NCI-H524 treated with DMSO at 0.1 percent for 48 hours (cell line): ENCODE measurements at regions not wholly inside any gene's neighbourhood (a gene's known extent, or its start where the extent isn't known, plus 50 kb on each side); places are given as distances from the start of the nearest gene placed in this dataset.
"Not testable (repeated sequence)": the region's sequence is repeated elsewhere in the genome, so short reads cannot be mapped to it uniquely, and the experiment has no call there.

ENCODE experiments used
- DNase-seq: peaks from one replicate; lab custom pipeline; 2025; lab: John Stamatoyannopoulos, UW

DNA sequence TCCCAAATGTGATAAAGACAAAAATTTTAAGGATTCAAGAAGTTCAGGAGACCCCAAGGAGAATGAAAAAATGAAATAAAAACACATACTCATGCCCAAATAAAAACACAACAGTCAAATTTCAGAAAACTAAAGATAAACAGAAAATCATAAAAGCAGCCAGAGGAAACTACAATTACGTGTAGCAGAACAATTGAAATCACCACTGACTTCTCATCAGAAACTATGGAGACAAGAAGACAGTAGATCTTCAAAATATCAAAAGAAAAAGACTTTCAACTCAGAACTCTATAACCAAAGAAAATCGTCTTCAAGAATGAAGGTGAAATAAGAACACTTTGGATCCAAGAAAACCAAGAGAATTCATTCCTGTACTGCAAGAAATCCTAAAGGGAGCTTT is 54.9 kb downstream of the DIO3 start:
- DNase-seq: no peak

GRCh38 chr14:101619484-101619883 is 58.2 kb downstream of the DIO3 start:
- DNase-seq: no peak

GRCh38 chr14:101620031-101620788 is 58.9 kb downstream of the DIO3 start:
- DNase-seq: no peak

GRCh38 chr14:101620821-101621785 is 59.8 kb downstream of the DIO3 start:
- no peak for DNase-seq

GRCh38 chr14:101622251-101623076 is 61.2 kb downstream of the DIO3 start:
- no peak for DNase-seq

DNA sequence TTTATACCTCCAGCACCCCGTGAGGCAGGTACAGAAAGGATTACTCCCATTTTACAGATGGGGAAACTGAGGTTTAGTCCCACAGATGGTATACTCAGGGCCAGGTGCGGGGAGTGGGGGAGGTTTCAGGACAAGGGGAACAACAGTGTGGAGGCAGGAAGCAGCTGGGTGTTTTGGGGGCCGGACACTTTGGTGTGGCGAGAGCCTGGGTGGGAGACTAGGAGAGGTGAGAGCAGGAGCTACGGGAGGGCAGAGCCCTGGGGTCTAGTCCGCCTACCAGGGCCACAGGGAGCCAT is 61.7 kb downstream of the DIO3 start:
- DNase-seq: no peak

GRCh38 chr14:101623685-101624444 is 62.6 kb downstream of the DIO3 start:
- no peak for DNase-seq

GRCh38 chr14:101624536-101624935 is 63.2 kb downstream of the DIO3 start:
- no peak for DNase-seq

GRCh38 chr14:101625336-101626097 is 64.2 kb downstream of the DIO3 start:
- no peak for DNase-seq

- DNase-seq: no peak
These were observed 65.0 kb downstream of the DIO3 start for GRCh38 chr14:101626331-101626730.

DNA sequence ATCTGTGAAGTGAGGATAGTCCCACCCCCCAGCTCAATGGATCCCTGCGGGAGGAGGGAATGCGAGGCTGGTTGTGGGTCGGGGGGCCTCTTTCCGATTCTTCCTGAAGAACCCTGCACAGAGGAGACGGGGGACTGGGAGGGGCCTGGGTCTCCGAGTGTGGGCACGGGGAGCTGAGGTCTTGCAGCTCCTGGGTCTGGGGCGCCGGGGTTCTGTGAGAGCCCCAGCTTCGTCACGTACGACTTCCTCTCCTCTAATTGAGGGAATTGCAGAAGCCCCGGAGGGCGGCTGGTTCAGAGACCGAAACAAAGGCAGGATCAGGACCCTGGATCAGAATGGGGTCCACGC is 66.6 kb downstream of the DIO3 start:
- no peak for DNase-seq

DNA sequence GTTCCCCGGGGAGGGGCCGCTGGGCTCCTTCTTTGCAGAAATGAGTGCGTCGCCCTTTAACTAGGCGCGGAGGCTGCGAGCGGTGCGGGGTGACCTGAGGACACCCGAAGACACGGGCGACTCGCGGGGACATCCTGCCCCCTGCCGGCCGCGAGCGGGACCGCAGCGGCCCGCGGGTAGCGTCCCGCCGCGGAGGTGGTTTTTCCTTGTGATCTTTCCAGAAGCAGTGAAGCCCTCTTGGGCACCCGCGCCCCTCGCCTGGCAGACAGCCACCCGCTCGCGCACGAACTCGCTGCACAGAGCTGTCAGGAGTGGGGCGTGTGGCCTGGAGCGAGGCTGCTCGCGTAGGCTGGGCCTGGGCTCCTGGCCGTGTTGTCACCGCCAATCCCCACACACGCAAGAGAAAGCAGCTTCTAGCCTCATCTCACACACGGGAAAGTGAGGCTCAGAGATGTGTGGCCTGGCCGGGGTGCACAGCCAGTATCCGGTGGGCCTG is 67.2 kb downstream of the DIO3 start:
- DNase-seq: peak; percentile 4

- no peak for DNase-seq
These were observed 67.7 kb downstream of the DIO3 start for GRCh38 chr14:101628975-101629374.

DNA sequence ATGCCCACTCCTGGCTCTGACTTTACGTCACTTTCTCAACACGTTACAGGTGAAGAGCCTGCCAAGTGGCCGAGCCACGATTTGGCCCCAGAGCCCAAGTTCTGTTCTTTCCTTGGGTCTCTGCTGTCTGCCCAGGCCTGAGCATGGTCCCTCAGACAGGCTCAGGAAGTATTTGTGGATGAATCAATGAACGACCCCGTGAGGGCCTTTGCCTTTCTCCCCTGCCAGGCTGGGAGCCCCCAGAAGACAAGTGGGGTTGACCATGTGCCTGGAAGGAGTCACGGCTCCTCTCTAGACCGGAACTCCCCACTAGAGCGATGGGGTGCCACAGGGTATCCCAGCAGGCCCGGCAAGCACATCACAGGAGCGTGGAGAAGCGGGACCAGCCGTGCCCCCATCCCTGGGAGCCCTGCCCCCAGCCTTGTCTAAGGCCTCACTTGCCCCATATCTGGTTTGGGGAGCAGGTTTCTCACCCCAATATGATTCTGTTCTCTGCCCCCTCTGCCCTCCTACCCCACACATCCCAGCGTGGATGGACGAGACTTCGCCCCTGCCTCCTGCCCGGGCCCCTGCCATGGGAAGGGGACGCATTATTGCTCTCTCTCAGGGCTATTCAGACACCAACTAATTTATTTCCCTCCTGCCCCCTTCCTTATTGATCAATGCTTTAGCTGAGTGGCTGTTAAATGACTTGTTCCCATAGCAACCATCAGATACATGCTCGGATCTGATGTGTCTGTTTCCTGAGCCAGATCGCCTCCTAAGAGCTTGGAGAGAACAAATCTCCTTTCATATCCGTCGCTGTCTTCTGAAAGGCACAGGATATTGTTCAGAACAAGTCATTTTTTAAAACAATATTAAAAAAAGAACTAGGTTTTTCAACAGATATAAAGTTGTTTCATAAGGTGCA is 69.0 kb downstream of the DIO3 start:
- DNase-seq: no peak

DNA sequence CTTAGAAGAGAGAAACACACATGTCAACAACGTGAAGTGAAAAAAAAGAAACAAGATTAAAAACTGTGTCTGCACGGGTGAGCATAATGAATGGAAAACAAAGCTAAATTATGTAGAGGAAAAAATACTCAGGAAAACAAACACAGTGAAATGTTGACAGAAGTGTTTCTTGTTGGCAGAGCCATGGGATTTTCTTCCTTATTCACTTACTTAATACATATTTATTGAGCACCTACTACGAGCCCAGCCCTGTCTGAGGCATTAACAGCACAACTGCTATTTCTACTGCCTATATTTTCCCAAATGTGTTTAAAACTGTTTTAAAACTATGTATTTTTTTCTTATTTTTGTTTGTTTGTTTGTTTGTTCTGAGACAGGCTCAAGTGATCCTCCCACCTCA is 69.9 kb downstream of the DIO3 start:
- no peak for DNase-seq

- DNase-seq: not testable (repeated sequence)
These were observed 70.7 kb downstream of the DIO3 start for GRCh38 chr14:101631970-101632369.

GRCh38 chr14:101632520-101632919 is 71.2 kb downstream of the DIO3 start:
- no peak for DNase-seq

GRCh38 chr14:101633276-101633675 is 72.0 kb downstream of the DIO3 start:
- DNase-seq: no peak

DNA sequence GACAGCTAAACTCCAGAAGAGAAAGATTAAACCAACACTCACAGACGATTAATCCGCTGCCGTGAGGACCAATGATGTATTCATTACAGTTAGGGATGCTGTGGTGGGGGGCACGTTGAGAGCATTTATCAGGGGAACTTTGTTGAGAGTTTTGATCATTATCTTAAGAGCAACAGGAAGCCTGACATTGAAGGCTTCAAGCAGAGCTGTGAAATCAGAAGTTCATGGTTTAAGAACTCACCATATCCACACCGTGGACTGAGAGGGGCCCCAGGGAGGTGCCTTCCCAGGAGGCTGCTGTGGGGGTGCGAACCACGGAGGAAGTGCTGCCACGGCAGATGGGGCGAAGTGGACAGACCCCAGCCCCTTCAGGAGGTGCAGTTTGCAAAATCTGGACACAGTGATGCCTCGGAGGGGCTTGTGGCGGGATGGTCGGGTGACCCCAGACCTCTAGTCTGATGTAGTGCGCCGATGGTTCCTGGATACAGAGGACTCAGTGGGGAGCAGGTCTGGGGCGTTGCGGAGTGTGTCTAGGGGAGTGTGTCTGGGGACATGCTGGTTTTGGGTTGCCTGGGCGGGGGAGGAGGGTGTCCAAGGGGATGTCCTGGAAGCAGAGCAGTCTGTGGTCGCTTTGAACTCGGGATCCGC is 73.0 kb downstream of the DIO3 start:
- DNase-seq: no peak
